HepG2 (cell line): ENCODE measurements at regions not wholly inside any gene's neighbourhood (a gene's known extent, or its start where the extent isn't known, plus 50 kb on each side); places are given as distances from the start of the nearest gene placed in this dataset.

ENCODE experiments used
- ATAC-seq: fragments of 200-7000 bp; cut with Tn5 transposase; 3 replicates; pipeline ENCODE4 v1.9.1; 2020; ENCODE audit warnings: mild to moderate bottlenecking, moderate library complexity
- BruUV-seq: library from RNA; stranded (reverse); fragments of 400-500 nt; replicated peaks from 2 replicates; lab custom pipeline; 2021; lab: Mats Ljungman, UMichigan
- CTCF ChIA-PET: fragments of 300-600 bp; formaldehyde crosslinking; extraction: SDS; loops from one replicate; lab custom pipeline; 2021; ENCODE audit warnings: low total read pairs, inconsistent platforms, low intra/inter-chr PET ratio; lab: Yijun Ruan, JAX
- POLR2A ChIA-PET: fragments of 350-600 bp; sonication (Branson Sonifier 250); formaldehyde crosslinking; loops from one replicate; lab custom pipeline; 2020; ENCODE audit warnings: antibody characterized with exemption, inconsistent platforms; lab: Yijun Ruan, JAX
- DNase-seq: peaks from one replicate; pipeline ENCODE4 v3.0.0-alpha.2; 2015; ENCODE audit warnings: low spot score
- FAIRE-seq: peaks from 3 replicates; lab custom pipeline; 2011; peaks lifted over from hg19 to GRCh38; lab: Jason Lieb, UNC
- H2AFZ ChIP-seq: one replicate; pipeline ENCODE4 v1.6.1; 2011; ENCODE audit warnings: low read length, inconsistent platforms
- H3K27ac ChIP-seq: fragments of 300-600 bp; 3 replicates; pipeline ENCODE4 v1.8.0; 2011; ENCODE audit warnings: mixed run types, mild to moderate bottlenecking, mixed read lengths, low read length, inconsistent platforms; ENCODE audit not compliant: insufficient read depth; ENCODE audit errors: extremely low read length
- H3K27me3 ChIP-seq, 2 experiments: fragments of 200-600 bp in 1 of 2; 2 replicates in 1 of 2; 3 replicates in 1 of 2; pipeline versions ENCODE4 v1.6.0 to v1.8.0; 2011; ENCODE audit warnings: low read length in 2 of 2, mild to moderate bottlenecking in 2 of 2, moderate library complexity in 2 of 2, inconsistent platforms in 1 of 2; ENCODE audit not compliant: insufficient read depth in 2 of 2, control insufficient read depth in 1 of 2
- H3K36me3 ChIP-seq, 2 experiments: fragments of 200-600 bp in 1 of 2; replicated peaks in 1 of 2; 2 replicates in 1 of 2; 3 replicates in 1 of 2; pipeline versions ENCODE4 v1.5.1 to v1.8.0; 2011; ENCODE audit warnings: low read length in 2 of 2, inconsistent platforms in 1 of 2; ENCODE audit not compliant: insufficient read depth in 2 of 2, control insufficient read depth in 1 of 2
- H3K4me1 ChIP-seq: 2 replicates; pipeline ENCODE4 v1.5.1; 2012; ENCODE audit warnings: low read length, inconsistent platforms; ENCODE audit not compliant: insufficient read depth
- H3K4me2 ChIP-seq: 2 replicates; pipeline ENCODE4 v1.6.0; 2011; ENCODE audit warnings: low read depth, low read length, inconsistent platforms
- H3K4me3 ChIP-seq, 3 experiments: fragments of 200-600 bp in 1 of 3; sonication (generic), shearing (Covaris generic) in 1 of 3; replicated peaks in 1 of 3; 2 replicates each; pipeline ENCODE4 v1.5.1; 2011 to 2016; ENCODE audit warnings: low read length in 3 of 3, inconsistent platforms in 2 of 3, low read depth in 2 of 3, mild to moderate bottlenecking in 2 of 3, control low read depth in 1 of 3, mixed read lengths in 1 of 3; ENCODE audit not compliant: insufficient read depth in 1 of 3
- H3K79me2 ChIP-seq: one replicate; pipeline ENCODE4 v1.6.1; 2011; ENCODE audit warnings: low read length, inconsistent platforms; ENCODE audit not compliant: insufficient read depth
- H3K9ac ChIP-seq: 2 replicates; pipeline ENCODE4 v1.6.0; 2011; ENCODE audit warnings: mild to moderate bottlenecking, low read depth, low read length, inconsistent platforms; ENCODE audit not compliant: insufficient read depth
- H3K9me3 ChIP-seq: 2 replicates; pipeline ENCODE4 v1.5.1; 2012; ENCODE audit warnings: mild to moderate bottlenecking, low read length
- H4K20me1 ChIP-seq: 2 replicates; pipeline ENCODE4 v1.6.0; 2011; ENCODE audit warnings: inconsistent platforms, mild to moderate bottlenecking, low read length, moderate library complexity; ENCODE audit not compliant: insufficient read depth
- ARNT2 ChIP-seq: sonication (generic); formaldehyde crosslinking; IDR thresholded peaks from 2 replicates; pipeline ENCODE4 v1.8.0; 2022; ENCODE audit warnings: mild to moderate bottlenecking, low read depth, missing genetic modification reagents, moderate library complexity
- ATF7-NPFF ChIP-seq: sonication (generic); formaldehyde crosslinking; IDR thresholded peaks from 2 replicates; pipeline ENCODE4 v1.8.1; 2023; ENCODE audit warnings: mild to moderate bottlenecking, low read depth, missing genetic modification reagents, moderate library complexity
- DNMT3B ChIP-seq: conservative IDR thresholded peaks from 2 replicates; pipeline ENCODE4 v1.6.1; 2016; ENCODE audit warnings: missing biosample characterization, control low read depth
- ELF1 ChIP-seq: sonication (generic); formaldehyde crosslinking; IDR thresholded peaks from 2 replicates; pipeline ENCODE4 v1.4.0; 2020; ENCODE audit warnings: missing genetic modification reagents
- FOXO1 ChIP-seq: sonication (generic); formaldehyde crosslinking; IDR thresholded peaks from 2 replicates; pipeline ENCODE4 v1.4.0; 2020; ENCODE audit warnings: missing genetic modification reagents
- GATAD2A ChIP-seq: IDR thresholded peaks from 2 replicates; pipeline ENCODE4 v1.6.1; 2016
- MTF1 ChIP-seq: sonication (generic); formaldehyde crosslinking; IDR thresholded peaks from 2 replicates; pipeline ENCODE4 v1.5.0; 2020; ENCODE audit warnings: missing genetic modification reagents
- SNAPC4 ChIP-seq: sonication (generic); formaldehyde crosslinking; IDR thresholded peaks from 2 replicates; pipeline ENCODE4 v1.4.0; 2020; ENCODE audit warnings: mild to moderate bottlenecking, missing genetic modification reagents
- YEATS4 ChIP-seq: sonication (generic); formaldehyde crosslinking; IDR thresholded peaks from 2 replicates; pipeline ENCODE4 v1.4.0; 2020; ENCODE audit warnings: missing genetic modification reagents, borderline replicate concordance
- YY1 ChIP-seq: IDR thresholded peaks from 2 replicates; pipeline ENCODE4 v1.6.1; 2011; ENCODE audit warnings: low read length, low read depth, moderate library complexity, mild to moderate bottlenecking; ENCODE audit not compliant: insufficient read depth, insufficient replicate concordance
- ZNF318 ChIP-seq: sonication (generic); formaldehyde crosslinking; IDR thresholded peaks from 2 replicates; pipeline ENCODE4 v1.4.0; 2020; ENCODE audit warnings: mild to moderate bottlenecking, missing genetic modification reagents
- ZNF441 ChIP-seq: sonication (generic); formaldehyde crosslinking; IDR thresholded peaks from 2 replicates; pipeline ENCODE4 v1.7.0; 2021; ENCODE audit warnings: missing genetic modification reagents, borderline replicate concordance
- ZNF737 ChIP-seq: sonication (generic); formaldehyde crosslinking; IDR thresholded peaks from 2 replicates; pipeline ENCODE4 v1.5.0; 2020; ENCODE audit warnings: missing genetic modification reagents, mild to moderate bottlenecking, borderline replicate concordance
- WGBS: methylation state at CpG from one replicate; pipeline ENCODE4 v1.1.6; 2017; ENCODE audit warnings: low lambda C conversion rate; 5-methylcytosine and 5-hydroxymethylcytosine counted together
- in situ Hi-C: cut with HindIII; loops from 2 replicates; pipeline ENCODE4 v1.10.0; 2017; ENCODE audit warnings: low pct_unique_long_range_greater_than_20kb; ENCODE audit not compliant: extremely low pct_ligation_motif_present
- intact Hi-C: fragments of 100-400 bp; cut with micrococcal nuclease; formaldehyde crosslinking; loops from one replicate; pipeline ENCODE4 v1.10.0; 2022; ENCODE audit not compliant: unreplicated experiment

GRCh38 chr17:72565006-72565405 lies 444.2 kb downstream of the SOX9 start:
- ChIA-PET POLR2A (interaction anchor here (0.8 to 2.1 kb wide), 2 partner anchors 27 to 28 kb away, joined by 3 to 4 read pairs; no protein-coding TSS in a partner anchor), CTCF (no interaction called here)
- in situ Hi-C loops (loop anchor here (10.0 to 25.0 kb wide), 2 partner anchors 372 to 530 kb away; partner anchors contain the start of gene SLC39A11), intact Hi-C loops (no loop called here)
- H2AFZ ChIP-seq: no peak overlapping the region
- 95% methylated on average over 5 of the region's 5 CpGs for WGBS
- H3K4me1 ChIP-seq: peaks cover 82% of the 10 kb centered on the region
- H4K20me1 ChIP-seq: peaks cover 18% of the 10 kb centered on the region; the same call in 1 of the 2 replicates
- no peak overlapping the region for H3K27ac ChIP-seq
- no TSS peak for BruUV-seq
- no peak overlapping the region for H3K9ac ChIP-seq
- no peaks in the 10 kb centered on the region for H3K9me3 ChIP-seq
- H3K4me3 ChIP-seq: no peak overlapping the region
- FAIRE-seq: no peak
- DNase-seq: no peak
- H3K27me3 ChIP-seq: no peaks in the 10 kb centered on the region
- H3K4me2 ChIP-seq: no peak overlapping the region
- ATAC-seq: no peak
- H3K36me3 ChIP-seq: 0 out of 5 replicates have a peak, but pooled peaks cover 0 to 1% of the 10 kb centered on the region in 2 experiments
- H3K79me2 ChIP-seq: peaks cover 91% of the 10 kb centered on the region
- TF ChIP-seq ELF1 (CRISPR knock-in tag) (no peak), YEATS4 (CRISPR knock-in tag) (no peak), ZNF441 (no peak), ZNF737 (CRISPR knock-in tag) (no peak), DNMT3B (CRISPR knock-in tag) (no peak), MTF1 (CRISPR knock-in tag) (no peak), GATAD2A (no peak), ATF7-NPFF (CRISPR knock-in tag) (no peak), ARNT2 (CRISPR knock-in tag) (no peak), SNAPC4 (CRISPR knock-in tag) (no peak), FOXO1 (no peak), YY1 (no peak), ZNF318 (CRISPR knock-in tag) (no peak)
